Uterus (tissue), 3 donors: ENCODE measurements at regions not wholly inside any gene's neighbourhood (a gene's known extent, or its start where the extent isn't known, plus 50 kb on each side); places are given as distances from the start of the nearest gene placed in this dataset.

ENCODE experiments used
- DNase-seq, 2 donors: peaks; one replicate each; pipeline ENCODE4 v3.0.0-alpha.2; 2019 to 2020
- H3K27ac ChIP-seq, 2 donors: fragments of 200-600 bp; sonication (generic); 1 replicate in 1 of 2; 2 replicates in 1 of 2; pipeline ENCODE4 v1.5.1; 2016 to 2018
- H3K27me3 ChIP-seq, 2 donors: fragments of 200-600 bp; sonication (generic); one replicate each; pipeline ENCODE4 v1.5.1; 2018 to 2019; ENCODE audit warnings: control low read depth in 1 of 2
- H3K36me3 ChIP-seq, 2 donors: fragments of 200-600 bp; sonication (generic); one replicate each; pipeline ENCODE4 v1.5.1; 2019; ENCODE audit warnings: control low read depth in 1 of 2
- H3K4me1 ChIP-seq, 2 donors: fragments of 200-600 bp; sonication (generic); one replicate each; pipeline ENCODE4 v1.5.1; 2018 to 2019; ENCODE audit warnings: control low read depth in 1 of 2
- H3K4me3 ChIP-seq, 2 donors: fragments of 200-600 bp; sonication (generic); 1 replicate in 1 of 2; 2 replicates in 1 of 2; pipeline ENCODE4 v1.5.1; 2018 to 2019; ENCODE audit warnings: mild to moderate bottlenecking in 1 of 2
- H3K9me3 ChIP-seq, 2 donors: fragments of 200-600 bp; sonication (generic); one replicate each; pipeline ENCODE4 v1.5.1; 2019; ENCODE audit warnings: control low read depth in 1 of 2
- CTCF ChIP-seq, 4 experiments: fragments of 200-600 bp in 2 of 4; fragments of 450-650 bp in 2 of 4; sonication (generic) in 2 of 4; IDR thresholded peaks; one replicate each; pipeline ENCODE4 v1.5.1; 2016 to 2019; ENCODE audit warnings: antibody characterized with exemption in 4 of 4, mild to moderate bottlenecking in 2 of 4, moderate library complexity in 1 of 4
- POLR2A ChIP-seq, 2 donors: fragments of 450-650 bp; IDR thresholded peaks; one replicate each; pipeline ENCODE4 v1.6.1; 2016; ENCODE audit warnings: antibody characterized with exemption in 2 of 2, mild to moderate bottlenecking in 1 of 2, moderate library complexity in 1 of 2
- intact Hi-C: fragments of 100-400 bp; cut with DNase I; formaldehyde crosslinking; loops from one replicate; pipeline ENCODE4 v1.15.1; 2023; ENCODE audit warnings: low total_unique reads
- donor health status: DM: yes; HTN: yes; CAD: no.

DNA sequence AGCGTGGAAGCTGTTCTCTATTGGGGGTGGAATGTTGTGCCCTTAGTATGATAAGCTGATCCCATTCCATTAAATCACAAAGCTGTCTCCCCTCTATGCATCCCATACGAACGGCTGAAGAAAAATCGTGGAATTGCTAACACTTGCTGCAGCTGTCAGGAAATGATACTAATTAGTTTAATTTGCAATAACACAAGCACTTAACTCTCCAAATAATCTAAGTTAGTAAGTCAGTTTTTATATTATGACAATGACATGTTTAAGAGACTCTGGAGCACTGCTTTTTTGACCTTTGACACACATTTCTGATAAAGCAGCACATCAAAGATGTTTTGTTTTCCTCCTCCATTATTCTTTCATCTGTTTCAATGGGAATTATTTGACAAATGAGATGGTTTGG, 123.7 kb upstream of the SATB2 start:
- Histone ChIP-seq H3K36me3 (no peaks in the 10 kb centered on the region), H3K27me3 (no peaks in the 10 kb centered on the region), H3K9me3 (no peaks in the 10 kb centered on the region), H3K4me1 (no peaks in the 10 kb centered on the region), H3K27ac (no peak overlapping the region), H3K4me3 (peak overlapping the region; percentile 12 to 28)
- DNase-seq, result no peak
- no peak for TF ChIP-seq CTCF (IDR thresholded peaks at IDR 0.05)
- TF ChIP-seq POLR2A (IDR thresholded peaks at IDR 0.05), result no peak
- intact Hi-C loops, result no loop called here

DNA sequence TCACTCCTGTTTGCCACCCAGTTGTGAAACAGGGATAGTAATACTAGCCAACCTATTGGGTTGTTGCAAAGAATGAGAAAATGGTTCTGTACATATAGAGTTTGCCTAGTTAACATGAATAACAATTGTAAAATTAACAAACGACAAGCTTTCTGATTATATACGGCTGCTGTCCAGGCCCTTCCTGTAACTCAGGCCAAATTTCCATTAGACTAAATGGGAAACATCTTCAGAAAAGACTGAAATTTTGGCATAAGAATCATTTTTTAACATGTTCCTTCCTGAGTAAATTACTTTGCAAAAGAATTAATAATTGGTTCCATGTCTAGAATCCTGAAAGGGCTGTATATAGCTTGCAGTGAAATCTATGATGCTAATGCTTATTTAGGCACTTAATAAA, 117.7 kb upstream of the SATB2 start:
- no peaks in the 10 kb centered on the region for H3K4me1 ChIP-seq
- intact Hi-C loops, result no loop called here

DNA sequence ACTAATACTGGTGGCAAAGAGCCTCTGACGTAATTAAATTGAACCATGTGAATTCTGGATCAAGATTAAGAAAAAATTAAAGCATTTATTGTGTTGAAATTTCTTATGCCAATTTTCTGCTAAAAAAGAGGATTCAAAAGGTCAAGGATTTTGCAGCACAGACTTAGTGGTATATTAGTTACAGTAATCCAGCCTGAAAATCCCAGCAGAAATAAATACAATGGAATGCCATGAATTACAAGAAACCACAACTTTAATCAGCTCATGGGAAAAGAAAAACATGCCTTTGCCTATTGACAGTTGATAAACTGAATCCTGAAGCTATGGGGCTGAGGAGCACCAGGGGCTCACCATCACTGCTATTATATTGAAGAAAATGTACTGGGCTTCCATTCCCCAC, 114.8 kb upstream of the SATB2 start:
- intact Hi-C loops, result no loop called here
- no peaks in the 10 kb centered on the region for H3K27me3 ChIP-seq
- DNase-seq, result no peak
- H3K36me3 ChIP-seq, result no peaks in the 10 kb centered on the region
- TF ChIP-seq POLR2A (IDR thresholded peaks at IDR 0.05), result no peak
- no peak for TF ChIP-seq CTCF (IDR thresholded peaks at IDR 0.05)
- H3K4me1 ChIP-seq, result no peaks in the 10 kb centered on the region
- no peak overlapping the region for H3K27ac ChIP-seq
- no peaks in the 10 kb centered on the region for H3K9me3 ChIP-seq
- no peak overlapping the region for H3K4me3 ChIP-seq

More for the DNA sequence above, 117.7 kb upstream of the SATB2 start:
- TF ChIP-seq CTCF (IDR thresholded peaks at IDR 0.05) (no peak), POLR2A (IDR thresholded peaks at IDR 0.05) (no peak)
- Histone ChIP-seq H3K27me3 (no peaks in the 10 kb centered on the region), H3K4me3 (no peak overlapping the region), H3K27ac (no peak overlapping the region), H3K9me3 (no peaks in the 10 kb centered on the region), H3K36me3 (no peaks in the 10 kb centered on the region)
- no peak for DNase-seq

DNA sequence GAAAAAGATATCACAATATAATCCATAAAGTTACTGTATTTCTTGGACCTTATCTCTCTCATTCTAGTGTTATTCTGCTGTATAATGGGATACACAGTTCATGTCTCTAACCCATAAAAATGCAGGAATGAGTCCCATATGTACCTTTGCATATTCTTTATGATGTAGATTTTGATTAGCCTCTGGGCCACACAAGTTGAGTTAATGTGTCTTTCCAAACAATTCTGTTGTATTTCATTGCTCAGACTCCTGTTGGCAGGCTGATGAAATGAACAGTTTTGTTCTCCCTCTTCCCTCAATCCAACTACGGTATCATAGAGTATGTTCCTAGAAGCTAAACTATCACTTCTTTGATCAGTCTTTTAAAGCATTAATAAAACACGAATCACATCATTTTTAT, 113.2 kb upstream of the SATB2 start:
- intact Hi-C loops, result no loop called here
- H3K9me3 ChIP-seq, result no peaks in the 10 kb centered on the region
- no peak for DNase-seq
- H3K27ac ChIP-seq, result no peak overlapping the region
- H3K27me3 ChIP-seq, result no peaks in the 10 kb centered on the region
- no peak overlapping the region for H3K4me3 ChIP-seq
- TF ChIP-seq CTCF (IDR thresholded peaks at IDR 0.05), result no peak
- TF ChIP-seq POLR2A (IDR thresholded peaks at IDR 0.05), result no peak
- H3K36me3 ChIP-seq, result no peaks in the 10 kb centered on the region
- H3K4me1 ChIP-seq, result no peaks in the 10 kb centered on the region

GRCh38 chr2:199569336-199569735, 111.6 kb upstream of the SATB2 start:
- DNase-seq, result no peak
- Histone ChIP-seq H3K9me3 (no peaks in the 10 kb centered on the region), H3K27ac (no peak overlapping the region), H3K36me3 (no peaks in the 10 kb centered on the region), H3K4me3 (no peak overlapping the region), H3K4me1 (no peaks in the 10 kb centered on the region), H3K27me3 (no peaks in the 10 kb centered on the region)
- intact Hi-C loops, result no loop called here
- TF ChIP-seq CTCF (IDR thresholded peaks at IDR 0.05) (no peak), POLR2A (IDR thresholded peaks at IDR 0.05) (no peak)
